AG09309 (cell line): ENCODE measurements at regions not wholly inside any gene's neighbourhood (a gene's known extent, or its start where the extent isn't known, plus 50 kb on each side); places are given as distances from the start of the nearest gene placed in this dataset.
"Not testable (repeated sequence)": the region's sequence is repeated elsewhere in the genome, so short reads cannot be mapped to it uniquely, and the experiment has no call there.

Experiments
- DNase-seq: peaks from one replicate; pipeline ENCODE4 v3.0.0-alpha.2; 2010; ENCODE audit warnings: low read depth
- H3K4me3 ChIP-seq: 2 replicates; pipeline ENCODE4 v1.5.1; 2011; ENCODE audit warnings: mild to moderate bottlenecking, low read depth, low read length, moderate library complexity; ENCODE audit not compliant: control insufficient read depth
- CTCF ChIP-seq: IDR thresholded peaks from 2 replicates; pipeline ENCODE4 v1.5.1; 2011; ENCODE audit warnings: mild to moderate bottlenecking, low read depth, low read length, inconsistent platforms; ENCODE audit not compliant: insufficient read depth, control insufficient read depth; ENCODE audit errors: missing control alignments

GRCh38 chr2:16183345-16183744, 243.0 kb downstream of the MYCN start:
- H3K4me3 ChIP-seq: no peak overlapping the region
- no peak for TF ChIP-seq CTCF
- DNase-seq: no peak

- DNase-seq: no peak
- no peak overlapping the region for H3K4me3 ChIP-seq
- no peak for TF ChIP-seq CTCF
These were observed 242.5 kb downstream of the MYCN start for GRCh38 chr2:16182841-16183240.

- DNase-seq, H3K4me3 ChIP-seq: not testable (repeated sequence)
These were observed 242.0 kb downstream of the MYCN start for GRCh38 chr2:16182311-16182815.

- H3K4me3 ChIP-seq: no peak overlapping the region
- TF ChIP-seq CTCF: no peak
- no peak for DNase-seq
These were observed 241.4 kb downstream of the MYCN start for GRCh38 chr2:16181741-16182090.

GRCh38 chr2:16181062-16181740, 240.9 kb downstream of the MYCN start:
- DNase-seq: no peak
- no peak for TF ChIP-seq CTCF
- H3K4me3 ChIP-seq: no peak overlapping the region

- H3K4me3 ChIP-seq: no peak overlapping the region
- no peak for DNase-seq
- no peak for TF ChIP-seq CTCF
These were observed 240.3 kb downstream of the MYCN start for GRCh38 chr2:16180631-16181030.

- no peak for DNase-seq
- TF ChIP-seq CTCF: no peak
These were observed 239.5 kb downstream of the MYCN start for GRCh38 chr2:16179701-16180416.

More at GRCh38 chr2:16179701-16180416, 239.5 kb downstream of the MYCN start:
- H3K4me3 ChIP-seq: no peak overlapping the region
